ENCODE measurements at regions not wholly inside any gene's neighbourhood (a gene's known extent, or its start where the extent isn't known, plus 50 kb on each side); places are given as distances from the start of the nearest gene placed in this dataset.
"Not testable (repeated sequence)": the region's sequence is repeated elsewhere in the genome, so short reads cannot be mapped to it uniquely, and the experiment has no call there.

- H3K36me3 ChIP-seq (ENCODE audit: control insufficient read depth in 4 of 4, insufficient read depth in 3 of 4, low read depth in 1 of 4, low read length in 3 of 4); H3K27ac ChIP-seq (ENCODE audit: low read depth in 1 of 2, low read length in 2 of 2): not testable (repeated sequence)
- 69% methylated on average over 2 of the region's 3 CpGs for WGBS
Observed at GRCh38 chr16:15236674-15237323, 141.3 kb downstream of the NPIPA5 start.

GRCh38 chr16:15235140-15235539 lies 141.1 kb upstream of the RRN3 start:
- H3K4me1 ChIP-seq (ENCODE audit: control insufficient read depth in 4 of 4, insufficient read depth in 4 of 4, low read length in 3 of 4); H3K9ac ChIP-seq (ENCODE audit: low read depth in 1 of 2, low read length in 2 of 2); H3K36me3 ChIP-seq (ENCODE audit: control insufficient read depth in 4 of 4, insufficient read depth in 3 of 4, low read depth in 1 of 4, low read length in 3 of 4); H3K9me3 ChIP-seq (ENCODE audit: control insufficient read depth in 4 of 4, low read length in 3 of 4); DNase-seq (ENCODE audit: low spot score); H3K4me3 ChIP-seq (ENCODE audit: low read depth in 1 of 3, low read length in 3 of 3); H3K27me3 ChIP-seq (ENCODE audit: control insufficient read depth in 4 of 4, insufficient read depth in 4 of 4, low read length in 3 of 4); H3K27ac ChIP-seq (ENCODE audit: low read depth in 1 of 2, low read length in 2 of 2): not testable (repeated sequence)
- WGBS, result 54% methylated on average over 3 of the region's 5 CpGs

More at GRCh38 chr16:15236674-15237323, 141.3 kb downstream of the NPIPA5 start:
- not testable (repeated sequence) for DNase-seq (ENCODE audit: low spot score); H3K9me3 ChIP-seq (ENCODE audit: control insufficient read depth in 4 of 4, low read length in 3 of 4); H3K4me3 ChIP-seq (ENCODE audit: low read depth in 1 of 3, low read length in 3 of 3); H3K27me3 ChIP-seq (ENCODE audit: control insufficient read depth in 4 of 4, insufficient read depth in 4 of 4, low read length in 3 of 4); H3K9ac ChIP-seq (ENCODE audit: low read depth in 1 of 2, low read length in 2 of 2); H3K4me1 ChIP-seq (ENCODE audit: control insufficient read depth in 4 of 4, insufficient read depth in 4 of 4, low read length in 3 of 4)

GRCh38 chr16:15234702-15235101 lies 140.6 kb upstream of the RRN3 start:
- not testable (repeated sequence) for H3K9me3 ChIP-seq (ENCODE audit: control insufficient read depth in 4 of 4, low read length in 3 of 4); H3K36me3 ChIP-seq (ENCODE audit: control insufficient read depth in 4 of 4, insufficient read depth in 3 of 4, low read depth in 1 of 4, low read length in 3 of 4); H3K4me1 ChIP-seq (ENCODE audit: control insufficient read depth in 4 of 4, insufficient read depth in 4 of 4, low read length in 3 of 4); DNase-seq (ENCODE audit: low spot score); H3K4me3 ChIP-seq (ENCODE audit: low read depth in 1 of 3, low read length in 3 of 3); H3K27ac ChIP-seq (ENCODE audit: low read depth in 1 of 2, low read length in 2 of 2); H3K9ac ChIP-seq (ENCODE audit: low read depth in 1 of 2, low read length in 2 of 2); H3K27me3 ChIP-seq (ENCODE audit: control insufficient read depth in 4 of 4, insufficient read depth in 4 of 4, low read length in 3 of 4)
- WGBS, result no CpG with 5 or more reads among the region's 9 CpGs

- DNase-seq (ENCODE audit: low spot score); H3K9ac ChIP-seq (ENCODE audit: low read depth in 1 of 2, low read length in 2 of 2); H3K27ac ChIP-seq (ENCODE audit: low read depth in 1 of 2, low read length in 2 of 2); H3K4me3 ChIP-seq (ENCODE audit: low read depth in 1 of 3, low read length in 3 of 3); H3K9me3 ChIP-seq (ENCODE audit: control insufficient read depth in 4 of 4, low read length in 3 of 4); H3K27me3 ChIP-seq (ENCODE audit: control insufficient read depth in 4 of 4, insufficient read depth in 4 of 4, low read length in 3 of 4); H3K36me3 ChIP-seq (ENCODE audit: control insufficient read depth in 4 of 4, insufficient read depth in 3 of 4, low read depth in 1 of 4, low read length in 3 of 4); H3K4me1 ChIP-seq (ENCODE audit: control insufficient read depth in 4 of 4, insufficient read depth in 4 of 4, low read length in 3 of 4): not testable (repeated sequence)
- WGBS, result no CpG with 5 or more reads among the region's 5 CpGs
Observed at GRCh38 chr16:15230432-15230831, 136.4 kb upstream of the RRN3 start.

GRCh38 chr16:15229661-15230060 lies 135.6 kb upstream of the RRN3 start:
- H3K4me1 ChIP-seq (ENCODE audit: control insufficient read depth in 4 of 4, insufficient read depth in 4 of 4, low read length in 3 of 4); H3K27ac ChIP-seq (ENCODE audit: low read depth in 1 of 2, low read length in 2 of 2); H3K36me3 ChIP-seq (ENCODE audit: control insufficient read depth in 4 of 4, insufficient read depth in 3 of 4, low read depth in 1 of 4, low read length in 3 of 4); DNase-seq (ENCODE audit: low spot score); H3K9ac ChIP-seq (ENCODE audit: low read depth in 1 of 2, low read length in 2 of 2); H3K4me3 ChIP-seq (ENCODE audit: low read depth in 1 of 3, low read length in 3 of 3); H3K9me3 ChIP-seq (ENCODE audit: control insufficient read depth in 4 of 4, low read length in 3 of 4); H3K27me3 ChIP-seq (ENCODE audit: control insufficient read depth in 4 of 4, insufficient read depth in 4 of 4, low read length in 3 of 4): not testable (repeated sequence)
- WGBS, result 56% methylated on average over 2 of the region's 2 CpGs

GRCh38 chr16:15224651-15225050 lies 130.6 kb upstream of the RRN3 start:
- no CpG with 5 or more reads among the region's 1 CpG for WGBS
- not testable (repeated sequence) for H3K4me1 ChIP-seq (ENCODE audit: control insufficient read depth in 4 of 4, insufficient read depth in 4 of 4, low read length in 3 of 4); H3K9me3 ChIP-seq (ENCODE audit: control insufficient read depth in 4 of 4, low read length in 3 of 4); H3K27ac ChIP-seq (ENCODE audit: low read depth in 1 of 2, low read length in 2 of 2); H3K9ac ChIP-seq (ENCODE audit: low read depth in 1 of 2, low read length in 2 of 2); H3K27me3 ChIP-seq (ENCODE audit: control insufficient read depth in 4 of 4, insufficient read depth in 4 of 4, low read length in 3 of 4); H3K4me3 ChIP-seq (ENCODE audit: low read depth in 1 of 3, low read length in 3 of 3); H3K36me3 ChIP-seq (ENCODE audit: control insufficient read depth in 4 of 4, insufficient read depth in 3 of 4, low read depth in 1 of 4, low read length in 3 of 4); DNase-seq (ENCODE audit: low spot score)

GRCh38 chr16:15223398-15223797 lies 129.3 kb upstream of the RRN3 start:
- not testable (repeated sequence) for H3K36me3 ChIP-seq (ENCODE audit: control insufficient read depth in 4 of 4, insufficient read depth in 3 of 4, low read depth in 1 of 4, low read length in 3 of 4); H3K27me3 ChIP-seq (ENCODE audit: control insufficient read depth in 4 of 4, insufficient read depth in 4 of 4, low read length in 3 of 4); DNase-seq (ENCODE audit: low spot score); H3K4me1 ChIP-seq (ENCODE audit: control insufficient read depth in 4 of 4, insufficient read depth in 4 of 4, low read length in 3 of 4); H3K27ac ChIP-seq (ENCODE audit: low read depth in 1 of 2, low read length in 2 of 2); H3K9me3 ChIP-seq (ENCODE audit: control insufficient read depth in 4 of 4, low read length in 3 of 4); H3K4me3 ChIP-seq (ENCODE audit: low read depth in 1 of 3, low read length in 3 of 3); H3K9ac ChIP-seq (ENCODE audit: low read depth in 1 of 2, low read length in 2 of 2)
- WGBS, result no CpG with 5 or more reads among the region's 4 CpGs

Data from liver (tissue), 6 donors.